Small intestine (tissue), 7 donors: ENCODE measurements at regions not wholly inside any gene's neighbourhood (a gene's known extent, or its start where the extent isn't known, plus 50 kb on each side); places are given as distances from the start of the nearest gene placed in this dataset.
A peak's percentile ranks its signal among the peaks of the same experiment; 100 is the strongest.

ENCODE experiments used
- DNase-seq, 2 donors: peaks; one replicate each; pipeline versions ENCODE4 v3.0.0 to v3.0.0-alpha.2; 2013
- FAIRE-seq: peaks from 2 replicates; lab custom pipeline; 2012; peaks lifted over from hg19 to GRCh38; lab: Jason Lieb, UNC
- H3K27ac ChIP-seq, 3 donors: one replicate each; pipeline ENCODE4 v1.5.1; 2013; ENCODE audit warnings: low read length in 2 of 3, mild to moderate bottlenecking in 2 of 3, control low read depth in 1 of 3, inconsistent platforms in 1 of 3, low read depth in 1 of 3, moderate library complexity in 1 of 3
- H3K27me3 ChIP-seq, 3 donors: one replicate each; pipeline ENCODE4 v1.6.1; 2013; ENCODE audit warnings: low read length in 3 of 3, inconsistent platforms in 1 of 3; ENCODE audit not compliant: control insufficient read depth in 3 of 3, insufficient read depth in 3 of 3
- H3K36me3 ChIP-seq, 3 donors: one replicate each; pipeline ENCODE4 v1.6.1; 2013; ENCODE audit warnings: low read length in 3 of 3, inconsistent platforms in 1 of 3, low read depth in 1 of 3, mild to moderate bottlenecking in 1 of 3, moderate library complexity in 1 of 3; ENCODE audit not compliant: control insufficient read depth in 3 of 3, insufficient read depth in 2 of 3
- H3K4me1 ChIP-seq, 3 donors: one replicate each; pipeline ENCODE4 v1.6.1; 2013; ENCODE audit warnings: low read length in 2 of 3, inconsistent platforms in 1 of 3, low read depth in 1 of 3, mild to moderate bottlenecking in 1 of 3, moderate library complexity in 1 of 3; ENCODE audit not compliant: control insufficient read depth in 3 of 3, insufficient read depth in 2 of 3
- H3K4me3 ChIP-seq, 3 donors: one replicate each; pipeline ENCODE4 v1.5.1; 2013; ENCODE audit warnings: low read length in 3 of 3, control low read depth in 1 of 3, inconsistent platforms in 1 of 3, low read depth in 1 of 3, mild to moderate bottlenecking in 1 of 3, moderate library complexity in 1 of 3
- H3K9me3 ChIP-seq, 2 donors: one replicate each; pipeline ENCODE4 v1.6.1; 2013; ENCODE audit warnings: low read depth in 1 of 2, low read length in 1 of 2; ENCODE audit not compliant: control insufficient read depth in 2 of 2, insufficient read depth in 1 of 2
- WGBS, 3 donors: extraction: QIAGEN DNeasy Blood & Tissue Kit; methylation state at CpG; one replicate each; pipeline ENCODE4 v1.1.7; 2013; 5-methylcytosine and 5-hydroxymethylcytosine counted together
- donor health status: healthy with polysubstance abuse.
- donor health status: control.
- donor health status: control.
- donor health status: Bipolar disorder and iron deficiency.
- donor health status: healthy.

DNA sequence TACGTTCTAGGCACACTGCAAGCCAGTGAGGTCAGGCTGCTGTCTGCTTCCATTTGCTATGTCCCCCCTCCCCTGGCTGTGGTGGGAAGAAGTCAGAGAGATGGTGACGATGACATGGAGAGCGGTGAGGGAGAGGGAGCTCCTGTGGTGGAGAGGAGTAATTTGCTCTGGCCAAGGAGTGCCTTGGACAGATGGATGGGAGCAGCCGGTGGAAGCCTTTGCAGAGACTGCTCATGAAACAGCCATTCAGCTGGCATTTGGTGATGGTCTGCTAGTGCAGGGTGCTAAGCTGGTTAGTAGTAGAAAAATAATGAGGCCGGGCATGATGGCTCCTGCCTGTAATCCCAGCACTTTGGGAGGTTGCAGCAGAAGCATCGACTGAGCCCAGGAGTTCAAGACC is 124.1 kb downstream of the FHDC1 start:
- H3K9me3 ChIP-seq, result no peaks in the 10 kb centered on the region
- H3K4me1 ChIP-seq, result peaks cover 0 to 25% (median 0%) of the 10 kb centered on the region in 3 donors
- no peak for FAIRE-seq
- H3K36me3 ChIP-seq, result no peaks in the 10 kb centered on the region
- WGBS, 3 donors, result 86 to 95% (median 88%) methylated on average over 6 of the region's 6 CpGs
- H3K4me3 ChIP-seq, result no peak overlapping the region
- no peaks in the 10 kb centered on the region for H3K27me3 ChIP-seq
- H3K27ac ChIP-seq, result no peak overlapping the region
- DNase-seq, result no peak

DNA sequence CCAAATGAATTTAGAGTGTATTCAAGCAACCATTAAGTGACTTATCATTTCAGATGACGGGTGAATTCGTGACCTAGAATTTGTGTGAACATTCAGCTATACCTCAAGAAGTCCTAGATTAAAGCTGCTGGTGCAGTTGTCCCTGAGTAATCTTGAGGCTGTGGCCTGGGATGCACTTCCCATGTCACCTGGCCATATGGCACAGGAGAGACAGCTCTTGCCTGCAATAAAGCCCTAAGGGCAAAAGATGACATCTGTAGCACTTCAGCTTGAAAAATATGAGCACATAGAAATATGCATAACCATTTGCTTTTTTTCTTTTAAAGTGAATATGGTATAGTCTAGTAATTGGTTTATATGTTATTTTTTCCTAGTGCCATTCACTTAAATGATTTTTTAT is 125.8 kb downstream of the FHDC1 start:
- Histone ChIP-seq H3K9me3 (no peaks in the 10 kb centered on the region), H3K27me3 (no peaks in the 10 kb centered on the region), H3K27ac (no peak overlapping the region), H3K4me1 (peaks cover 4 to 40% (median 7%) of the 10 kb centered on the region in 3 donors), H3K4me3 (no peak overlapping the region), H3K36me3 (no peaks in the 10 kb centered on the region)
- 88 to 96% (median 94%) methylated on average over 2 of the region's 2 CpGs for WGBS, 3 donors
- FAIRE-seq (no peak), DNase-seq (no peak)

DNA sequence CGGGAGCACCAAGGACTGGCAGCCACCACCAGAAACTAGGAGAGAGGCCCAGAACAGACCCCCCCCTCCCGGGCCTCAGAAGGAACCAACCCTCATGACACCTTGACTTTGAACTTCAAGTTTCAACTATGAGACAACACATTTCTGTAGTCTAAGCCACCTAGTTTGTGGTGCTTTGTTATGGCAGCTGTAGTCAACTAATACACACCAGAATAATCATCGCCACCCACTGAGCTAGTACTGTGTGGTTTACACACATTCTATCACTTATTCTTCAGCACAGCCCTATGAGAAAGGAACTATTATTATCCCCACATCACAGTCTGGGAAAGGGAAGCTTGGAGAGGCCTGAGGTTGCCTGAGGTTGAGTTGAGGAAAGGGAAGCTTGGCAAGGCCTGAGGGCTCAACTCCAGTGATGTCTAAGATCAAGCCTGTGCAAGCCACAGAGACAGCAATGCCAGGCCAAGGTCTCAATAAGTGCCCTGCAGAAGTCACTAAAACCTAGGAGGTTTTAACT is 126.6 kb downstream of the FHDC1 start:
- no peaks in the 10 kb centered on the region for H3K9me3 ChIP-seq
- no peaks in the 10 kb centered on the region for H3K27me3 ChIP-seq
- FAIRE-seq (no peak), DNase-seq (peak in 1 of 2 donors; percentile 34)
- peaks cover 4 to 45% (median 7%) of the 10 kb centered on the region in 3 donors for H3K4me1 ChIP-seq
- peak overlapping the region in 1 of 3 donors; percentile 92 for H3K27ac ChIP-seq
- 81 to 95% (median 85%) methylated on average over 3 of the region's 3 CpGs for WGBS, 3 donors
- H3K36me3 ChIP-seq, result no peaks in the 10 kb centered on the region
- no peak overlapping the region for H3K4me3 ChIP-seq

DNA sequence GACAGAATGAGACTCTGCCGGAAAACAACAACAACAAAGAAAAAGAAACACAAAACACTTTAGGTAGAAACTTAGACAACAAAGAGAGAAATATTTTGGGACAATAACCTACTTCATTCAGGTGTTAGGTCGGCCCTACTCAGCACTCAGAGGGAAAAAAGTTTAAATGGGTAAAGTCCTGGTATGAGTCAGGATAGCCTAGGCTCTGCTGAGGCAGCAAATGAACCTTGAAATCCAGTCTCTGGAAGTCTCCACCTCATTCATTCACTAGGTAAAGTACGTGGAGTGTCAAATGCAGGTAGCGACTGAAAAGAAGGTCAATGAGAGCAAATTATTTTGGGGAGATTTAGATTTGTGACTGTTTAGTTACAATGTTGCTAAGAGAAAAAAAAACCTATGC is 127.4 kb downstream of the FHDC1 start:
- no peak overlapping the region for H3K4me3 ChIP-seq
- DNase-seq, result peak; percentile 72 to 90

DNA sequence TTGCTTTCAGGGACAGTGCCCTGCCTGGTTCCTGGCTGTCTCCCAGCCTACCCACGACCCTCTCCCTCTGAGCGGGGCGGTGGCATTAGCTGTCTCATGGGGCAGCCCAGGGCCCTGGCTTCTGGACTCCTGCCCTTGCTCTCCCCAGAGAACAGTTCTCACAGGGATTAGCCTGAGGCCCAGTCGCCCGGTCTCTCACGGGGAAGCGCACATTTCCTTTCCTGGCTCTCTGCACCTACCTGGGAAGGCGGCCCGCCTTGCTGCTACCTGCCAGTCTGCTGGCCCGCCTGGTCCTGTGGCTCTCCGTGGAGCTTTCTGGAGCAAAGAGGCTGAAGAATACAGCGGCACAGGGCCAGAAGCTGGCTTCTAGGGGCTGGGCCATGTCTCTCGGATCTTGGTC is 128.4 kb downstream of the FHDC1 start:
- DNase-seq (peak; percentile 61 to 81), FAIRE-seq (no peak)
- no peak overlapping the region for H3K4me3 ChIP-seq
- 33 to 66% (median 57%) methylated on average over 13 of the region's 13 CpGs for WGBS, 3 donors
- peaks cover 4 to 49% (median 7%) of the 10 kb centered on the region in 3 donors for H3K4me1 ChIP-seq
- peak overlapping the region; percentile 65 to 92 (median 85) for H3K27ac ChIP-seq
- H3K27me3 ChIP-seq, result no peaks in the 10 kb centered on the region
- H3K36me3 ChIP-seq, result no peaks in the 10 kb centered on the region
- no peaks in the 10 kb centered on the region for H3K9me3 ChIP-seq

More for the DNA sequence above, 127.4 kb downstream of the FHDC1 start:
- FAIRE-seq, result no peak
- no peaks in the 10 kb centered on the region for H3K9me3 ChIP-seq
- 39 to 64% (median 56%) methylated on average over 4 of the region's 4 CpGs for WGBS, 3 donors
- H3K27ac ChIP-seq, result peak overlapping the region in 2 of 3 donors; percentile 45 to 92
- no peaks in the 10 kb centered on the region for H3K36me3 ChIP-seq
- no peaks in the 10 kb centered on the region for H3K27me3 ChIP-seq
- H3K4me1 ChIP-seq, result peaks cover 4 to 49% (median 7%) of the 10 kb centered on the region in 3 donors

DNA sequence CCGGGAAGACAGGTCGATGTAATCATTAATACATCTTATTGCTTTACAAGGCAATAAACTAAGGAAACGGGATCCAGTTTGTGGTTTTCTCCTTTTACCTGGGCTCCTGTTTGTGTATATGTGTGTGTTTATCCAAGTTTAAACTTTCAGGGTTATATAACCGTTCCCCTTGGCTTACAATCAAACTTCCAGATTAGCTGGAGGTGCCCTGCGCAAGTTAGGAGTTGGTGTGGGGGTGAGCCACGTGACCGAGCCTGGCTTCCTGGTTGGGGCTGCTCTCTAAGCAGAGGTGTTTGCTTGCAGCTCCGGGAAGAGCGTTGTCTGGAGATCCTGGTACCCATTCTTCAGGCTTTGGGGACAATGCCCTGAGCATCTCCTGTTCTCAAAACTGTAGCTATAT is 129.2 kb downstream of the FHDC1 start:
- peak overlapping the region in 2 of 3 donors; percentile 78 to 92 for H3K27ac ChIP-seq
- FAIRE-seq, result no peak
- 5 to 59% (median 38%) methylated on average over 9 of the region's 9 CpGs for WGBS, 3 donors
- no peak overlapping the region for H3K4me3 ChIP-seq
- peak; percentile 76 to 78 for DNase-seq
- H3K9me3 ChIP-seq, result no peaks in the 10 kb centered on the region
- no peaks in the 10 kb centered on the region for H3K36me3 ChIP-seq
- H3K4me1 ChIP-seq, result peaks cover 4 to 49% (median 7%) of the 10 kb centered on the region in 3 donors
- H3K27me3 ChIP-seq, result no peaks in the 10 kb centered on the region

DNA sequence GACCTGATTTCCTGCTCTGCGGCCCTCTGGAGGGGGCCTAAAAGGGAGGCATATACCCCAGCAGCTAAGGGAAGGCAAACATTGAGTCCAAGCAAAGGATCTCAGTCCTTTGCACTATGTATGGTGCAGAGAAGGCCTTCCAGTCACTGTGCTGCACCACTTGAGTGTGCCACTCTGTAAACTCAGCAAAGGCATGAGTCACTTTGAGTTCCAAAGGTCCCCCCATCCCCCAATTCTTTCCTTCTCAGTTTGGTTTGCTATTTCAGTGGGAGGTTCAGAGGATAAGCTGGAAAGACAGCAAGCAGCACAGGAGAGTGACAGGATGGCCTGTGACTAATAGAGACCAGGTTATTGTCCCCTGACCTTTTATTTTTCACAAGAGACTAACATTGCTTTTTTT is 131.3 kb downstream of the FHDC1 start:
- H3K4me3 ChIP-seq, result no peak overlapping the region
- WGBS, 3 donors, result 7 to 32% (median 14%) methylated on average over 1 of the region's 1 CpG
- no peaks in the 10 kb centered on the region for H3K27me3 ChIP-seq
- H3K27ac ChIP-seq, result peak overlapping the region; percentile 3 to 92 (median 81)
- H3K36me3 ChIP-seq, result no peaks in the 10 kb centered on the region
- H3K4me1 ChIP-seq, result peaks cover 4 to 48% (median 7%) of the 10 kb centered on the region in 3 donors
- FAIRE-seq, result no peak
- DNase-seq, result peak; percentile 93 to 96
- no peaks in the 10 kb centered on the region for H3K9me3 ChIP-seq

DNA sequence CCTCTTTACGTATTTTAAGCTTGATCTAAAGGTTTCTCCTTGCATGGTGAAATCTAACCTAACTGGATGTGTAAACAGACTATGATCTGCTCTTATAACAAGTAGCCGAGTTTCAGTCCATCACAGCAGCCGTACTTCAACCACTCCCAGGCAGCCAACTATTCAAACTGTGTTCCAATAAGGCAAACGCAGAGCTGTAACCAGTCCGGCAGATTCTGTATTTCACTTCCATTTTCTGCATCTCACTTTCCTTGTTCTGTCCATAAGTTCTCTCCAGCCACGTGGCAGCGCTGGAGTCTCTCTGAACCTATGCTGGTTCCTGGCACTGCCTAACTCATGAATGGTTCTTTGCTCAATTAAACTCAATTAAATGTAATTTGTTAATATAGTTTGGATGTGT is 132.6 kb downstream of the FHDC1 start:
- no peak for FAIRE-seq
- no peaks in the 10 kb centered on the region for H3K27me3 ChIP-seq
- H3K4me3 ChIP-seq, result no peak overlapping the region
- no peaks in the 10 kb centered on the region for H3K9me3 ChIP-seq
- peaks cover 4 to 38% (median 7%) of the 10 kb centered on the region in 3 donors for H3K4me1 ChIP-seq
- no peak for DNase-seq
- no peak overlapping the region for H3K27ac ChIP-seq
- 92 to 95% (median 93%) methylated on average over 7 of the region's 7 CpGs for WGBS, 3 donors
- H3K36me3 ChIP-seq, result no peaks in the 10 kb centered on the region
